CD14-positive monocyte (primary cell): ENCODE measurements at regions not wholly inside any gene's neighbourhood (a gene's known extent, or its start where the extent isn't known, plus 50 kb on each side); places are given as distances from the start of the nearest gene placed in this dataset.

ENCODE experiments used
- DNase-seq, 3 donors: peaks; one replicate each; pipeline ENCODE4 v3.0.0-alpha.2; 2011 to 2022
- H2AFZ ChIP-seq: 2 replicates; pipeline ENCODE4 v1.6.0; 2012; ENCODE audit warnings: mild to moderate bottlenecking, low read depth, low read length, inconsistent platforms; ENCODE audit not compliant: insufficient read depth, poor library complexity, severe bottlenecking
- H3K27ac ChIP-seq, 2 donors: 1 replicate in 1 of 2; 2 replicates in 1 of 2; pipeline ENCODE4 v1.5.1; 2012 to 2013; ENCODE audit warnings: low read length in 2 of 2, control low read depth in 1 of 2, inconsistent platforms in 1 of 2, low read depth in 1 of 2, mild to moderate bottlenecking in 1 of 2
- H3K27me3 ChIP-seq, 2 donors: one replicate each; pipeline versions ENCODE4 v1.6.0 to v1.6.1; 2011 to 2013; ENCODE audit warnings: low read length in 2 of 2; ENCODE audit not compliant: control insufficient read depth in 2 of 2, insufficient read depth in 2 of 2
- H3K36me3 ChIP-seq, 2 donors: replicated peaks in 1 of 2; 1 replicate in 1 of 2; 2 replicates in 1 of 2; pipeline versions ENCODE4 v1.5.1 to v1.6.1; 2012 to 2013; ENCODE audit warnings: low read length in 2 of 2, control low read depth in 1 of 2, inconsistent platforms in 1 of 2, mild to moderate bottlenecking in 1 of 2; ENCODE audit not compliant: insufficient read depth in 2 of 2, control insufficient read depth in 1 of 2
- H3K4me1 ChIP-seq, 2 donors: 1 replicate in 1 of 2; 2 replicates in 1 of 2; pipeline versions ENCODE4 v1.5.1 to v1.6.1; 2012 to 2013; ENCODE audit warnings: low read length in 2 of 2, control low read depth in 1 of 2, inconsistent platforms in 1 of 2, mild to moderate bottlenecking in 1 of 2, moderate library complexity in 1 of 2; ENCODE audit not compliant: insufficient read depth in 2 of 2, control insufficient read depth in 1 of 2
- H3K4me2 ChIP-seq: replicated peaks from 2 replicates; pipeline ENCODE3; 2012; ENCODE audit warnings: low read length, moderate library complexity, mild to moderate bottlenecking; ENCODE audit not compliant: poor library complexity, severe bottlenecking; ENCODE audit errors: extremely low read depth
- H3K4me3 ChIP-seq, 3 experiments: fragments of 200-600 bp in 1 of 3; sonication (generic) in 1 of 3; replicated peaks in 1 of 3; 1 replicate in 2 of 3; 2 replicates in 1 of 3; pipeline ENCODE4 v1.5.1; 2011 to 2013; ENCODE audit warnings: low read length in 3 of 3, mild to moderate bottlenecking in 3 of 3, control low read depth in 2 of 3, low read depth in 2 of 3, inconsistent platforms in 1 of 3, moderate library complexity in 1 of 3
- H3K79me2 ChIP-seq: 2 replicates; pipeline ENCODE4 v1.6.0; 2012; ENCODE audit warnings: mild to moderate bottlenecking, control low read depth, inconsistent platforms, low read length, moderate library complexity; ENCODE audit not compliant: insufficient read depth
- H3K9ac ChIP-seq: 2 replicates; pipeline ENCODE4 v1.6.0; 2017; ENCODE audit warnings: low read length, mild to moderate bottlenecking; ENCODE audit not compliant: insufficient read depth, poor library complexity, severe bottlenecking
- H3K9me3 ChIP-seq, 2 donors: replicated peaks in 1 of 2; 1 replicate in 1 of 2; 2 replicates in 1 of 2; pipeline versions ENCODE4 v1.5.1 to v1.6.1; 2012 to 2013; ENCODE audit warnings: low read length in 2 of 2, control low read depth in 1 of 2; ENCODE audit not compliant: control insufficient read depth in 1 of 2, insufficient read depth in 1 of 2
- H4K20me1 ChIP-seq: 2 replicates; pipeline ENCODE4 v1.6.0; 2012; ENCODE audit warnings: mild to moderate bottlenecking, low read length, control low read depth, moderate library complexity; ENCODE audit not compliant: insufficient read depth
- H3K27ac Mint-ChIP-seq, 7 donors: one replicate each; pipeline ENCODE4 v1.8.0; 2020; ENCODE audit warnings: mild to moderate bottlenecking in 7 of 7, mixed read lengths in 7 of 7, moderate library complexity in 6 of 7, inconsistent platforms in 2 of 7
- H3K27me3 Mint-ChIP-seq, 3 donors: one replicate each; pipeline ENCODE4 v1.8.0; 2021 to 2022; ENCODE audit warnings: low read depth in 3 of 3, mild to moderate bottlenecking in 3 of 3, mixed read lengths in 3 of 3, moderate library complexity in 3 of 3, inconsistent platforms in 1 of 3
- H3K36me3 Mint-ChIP-seq, 2 donors: one replicate each; pipeline ENCODE4 v1.8.0; 2020; ENCODE audit warnings: mixed read lengths in 2 of 2, inconsistent platforms in 1 of 2, mild to moderate bottlenecking in 1 of 2
- H3K4me1 Mint-ChIP-seq: one replicate; pipeline ENCODE4 v1.8.0; 2020; ENCODE audit warnings: mild to moderate bottlenecking, mixed read lengths
- H3K4me3 Mint-ChIP-seq, 2 donors: one replicate each; pipeline ENCODE4 v1.8.0; 2020; ENCODE audit warnings: mild to moderate bottlenecking in 2 of 2, mixed read lengths in 2 of 2, moderate library complexity in 1 of 2
- H3K9me3 Mint-ChIP-seq, 7 donors: one replicate each; pipeline ENCODE4 v1.8.0; 2020 to 2022; ENCODE audit warnings: mixed read lengths in 7 of 7, mild to moderate bottlenecking in 6 of 7, moderate library complexity in 6 of 7, inconsistent platforms in 2 of 7
- WGBS: methylation state at CpG from one replicate; pipeline ENCODE4 v1.1.5; 2013; ENCODE audit warnings: missing lambda C conversion rate; ENCODE audit not compliant: insufficient coverage; 5-methylcytosine and 5-hydroxymethylcytosine counted together
- intact Hi-C, 2 donors: fragments of 100-400 bp; cut with micrococcal nuclease; formaldehyde crosslinking; loops; one replicate each; pipeline versions ENCODE4 v1.15.0 to v1.15.1; 2023
- TF ChIP-seq, protein P1 (sequence below): fragments of 200-600 bp; IDR thresholded peaks from one replicate; pipeline ENCODE4 v1.8.0; 2022; ENCODE audit warnings: antibody characterized with exemption, mild to moderate bottlenecking

GRCh38 chr7:52917982-52918578, 117.4 kb upstream of the POM121L12 start:
- Mint-ChIP-seq H3K27me3 (peaks cover 0 to 2% (median 0%) of the 10 kb centered on the region in 3 donors), H3K36me3 (no peaks in the 10 kb centered on the region), H3K4me3 (no peak overlapping the region), H3K27ac (no peak overlapping the region), H3K9me3 (peaks cover 0 to 7% (median 2%) of the 10 kb centered on the region in 7 donors), H3K4me1 (no peaks in the 10 kb centered on the region)
- Histone ChIP-seq H3K27ac (no peak overlapping the region), H3K4me1 (no peaks in the 10 kb centered on the region), H3K79me2 (no peaks in the 10 kb centered on the region), H2AFZ (no peak overlapping the region), H3K4me2 (no peak overlapping the region), H4K20me1 (no peaks in the 10 kb centered on the region), H3K27me3 (no peaks in the 10 kb centered on the region), H3K4me3 (no peak overlapping the region), H3K9me3 (peaks cover 3 to 5% of the 10 kb centered on the region in 2 donors), H3K36me3 (no peaks in the 10 kb centered on the region), H3K9ac (no peak overlapping the region)
- TF ChIP-seq, protein P1, sequence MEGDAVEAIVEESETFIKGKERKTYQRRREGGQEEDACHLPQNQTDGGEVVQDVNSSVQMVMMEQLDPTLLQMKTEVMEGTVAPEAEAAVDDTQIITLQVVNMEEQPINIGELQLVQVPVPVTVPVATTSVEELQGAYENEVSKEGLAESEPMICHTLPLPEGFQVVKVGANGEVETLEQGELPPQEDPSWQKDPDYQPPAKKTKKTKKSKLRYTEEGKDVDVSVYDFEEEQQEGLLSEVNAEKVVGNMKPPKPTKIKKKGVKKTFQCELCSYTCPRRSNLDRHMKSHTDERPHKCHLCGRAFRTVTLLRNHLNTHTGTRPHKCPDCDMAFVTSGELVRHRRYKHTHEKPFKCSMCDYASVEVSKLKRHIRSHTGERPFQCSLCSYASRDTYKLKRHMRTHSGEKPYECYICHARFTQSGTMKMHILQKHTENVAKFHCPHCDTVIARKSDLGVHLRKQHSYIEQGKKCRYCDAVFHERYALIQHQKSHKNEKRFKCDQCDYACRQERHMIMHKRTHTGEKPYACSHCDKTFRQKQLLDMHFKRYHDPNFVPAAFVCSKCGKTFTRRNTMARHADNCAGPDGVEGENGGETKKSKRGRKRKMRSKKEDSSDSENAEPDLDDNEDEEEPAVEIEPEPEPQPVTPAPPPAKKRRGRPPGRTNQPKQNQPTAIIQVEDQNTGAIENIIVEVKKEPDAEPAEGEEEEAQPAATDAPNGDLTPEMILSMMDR = no peak
- 63% methylated on average over 3 of the region's 7 CpGs for WGBS
- intact Hi-C loops = no loop called here
- no peak for DNase-seq

GRCh38 chr7:52911795-52912194, 123.6 kb upstream of the POM121L12 start:
- peaks cover 1 to 21% (median 7%) of the 10 kb centered on the region in 7 donors for H3K9me3 Mint-ChIP-seq
- no peak overlapping the region for H3K4me3 Mint-ChIP-seq
- Histone ChIP-seq H3K36me3 (no peaks in the 10 kb centered on the region), H3K4me1 (no peaks in the 10 kb centered on the region), H3K4me2 (no peak overlapping the region), H3K4me3 (no peak overlapping the region), H3K9me3 (peaks cover 8 to 15% of the 10 kb centered on the region in 2 donors), H2AFZ (no peak overlapping the region), H3K9ac (no peak overlapping the region), H3K27ac (no peak overlapping the region), H3K79me2 (no peaks in the 10 kb centered on the region), H3K27me3 (no peaks in the 10 kb centered on the region), H4K20me1 (no peaks in the 10 kb centered on the region)
- H3K36me3 Mint-ChIP-seq = no peaks in the 10 kb centered on the region
- TF ChIP-seq, protein P1 = no peak
- intact Hi-C loops = no loop called here
- peaks cover 0 to 2% (median 0%) of the 10 kb centered on the region in 3 donors for H3K27me3 Mint-ChIP-seq
- WGBS = 85% methylated on average over 9 of the region's 10 CpGs
- no peak overlapping the region for H3K27ac Mint-ChIP-seq
- DNase-seq = no peak
- no peaks in the 10 kb centered on the region for H3K4me1 Mint-ChIP-seq
